ENCODE measurements at regions not wholly inside any gene's neighbourhood (a gene's known extent, or its start where the extent isn't known, plus 50 kb on each side); places are given as distances from the start of the nearest gene placed in this dataset.

GRCh38 chr5:96533371-96533770, 100.3 kb upstream of the PCSK1 start:
- Mint-ChIP-seq H3K9me3 (no peaks in the 10 kb centered on the region), H3K36me3 (ENCODE audit: low read depth) (no peaks in the 10 kb centered on the region), H3K27me3 (peaks cover 3% of the 10 kb centered on the region), H3K27ac (no peak overlapping the region), H3K4me3 (no peak overlapping the region), H3K4me1 (no peaks in the 10 kb centered on the region)
- no peak for TF ChIP-seq CTCF (IDR thresholded peaks at IDR 0.05)
- ATAC-seq (ENCODE audit: low read depth) = no peak
- CTCF ChIA-PET = no interaction called here
- no peak for DNase-seq
- POLR2A ChIA-PET = no interaction called here
- intact Hi-C loops (cut with micrococcal nuclease) = no loop called here

- no peak overlapping the region for H3K27ac Mint-ChIP-seq
- H3K9me3 Mint-ChIP-seq = no peaks in the 10 kb centered on the region
- intact Hi-C loops (cut with micrococcal nuclease) = no loop called here
- no peak overlapping the region for H3K4me3 Mint-ChIP-seq
- no peaks in the 10 kb centered on the region for H3K4me1 Mint-ChIP-seq
- no peaks in the 10 kb centered on the region for H3K36me3 Mint-ChIP-seq (ENCODE audit: low read depth)
- ChIA-PET CTCF (no interaction called here), POLR2A (no interaction called here)
- H3K27me3 Mint-ChIP-seq = peaks cover 2% of the 10 kb centered on the region
- no peak for TF ChIP-seq CTCF (IDR thresholded peaks at IDR 0.05)
- DNase-seq (no peak), ATAC-seq (ENCODE audit: low read depth) (no peak)
Observed at GRCh38 chr5:96537386-96537785, 104.3 kb upstream of the PCSK1 start.

GRCh38 chr5:96538808-96539250, 105.8 kb upstream of the PCSK1 start:
- POLR2A ChIA-PET = no interaction called here
- Mint-ChIP-seq H3K9me3 (peaks cover 1% of the 10 kb centered on the region), H3K36me3 (ENCODE audit: low read depth) (no peaks in the 10 kb centered on the region), H3K27ac (no peak overlapping the region), H3K4me3 (no peak overlapping the region), H3K4me1 (no peaks in the 10 kb centered on the region), H3K27me3 (peaks cover 4% of the 10 kb centered on the region)
- CTCF ChIA-PET = no interaction called here
- intact Hi-C loops (cut with micrococcal nuclease) = no loop called here
- DNase-seq = no peak
- TF ChIP-seq CTCF (IDR thresholded peaks at IDR 0.05) = no peak
- ATAC-seq (ENCODE audit: low read depth) = no peak

- CTCF ChIA-PET = no interaction called here
- POLR2A ChIA-PET = no interaction called here
- DNase-seq (no peak), ATAC-seq (ENCODE audit: low read depth) (no peak)
- TF ChIP-seq CTCF (IDR thresholded peaks at IDR 0.05) = no peak
- Mint-ChIP-seq H3K9me3 (peaks cover 3% of the 10 kb centered on the region), H3K36me3 (ENCODE audit: low read depth) (no peaks in the 10 kb centered on the region), H3K4me3 (no peak overlapping the region), H3K4me1 (no peaks in the 10 kb centered on the region), H3K27me3 (peaks cover 13% of the 10 kb centered on the region), H3K27ac (no peak overlapping the region)
- intact Hi-C loops (cut with micrococcal nuclease) = no loop called here
Observed at GRCh38 chr5:96546120-96546519, 113.1 kb upstream of the PCSK1 start.

- Mint-ChIP-seq H3K4me1 (no peaks in the 10 kb centered on the region), H3K36me3 (ENCODE audit: low read depth) (no peaks in the 10 kb centered on the region), H3K27me3 (peaks cover 16% of the 10 kb centered on the region), H3K4me3 (no peak overlapping the region), H3K9me3 (peaks cover 3% of the 10 kb centered on the region), H3K27ac (no peak overlapping the region)
- intact Hi-C loops (cut with micrococcal nuclease) = no loop called here
- ATAC-seq (ENCODE audit: low read depth) (no peak), DNase-seq (no peak)
- ChIA-PET CTCF (no interaction called here), POLR2A (no interaction called here)
- TF ChIP-seq CTCF (IDR thresholded peaks at IDR 0.05) = no peak
Observed at GRCh38 chr5:96547486-96547885, 114.4 kb upstream of the PCSK1 start.

All from activated B cell treated with CpG ODN at 0.5 μM for 24 hours (primary cell).